ENCODE measurements at regions not wholly inside any gene's neighbourhood (a gene's known extent, or its start where the extent isn't known, plus 50 kb on each side); places are given as distances from the start of the nearest gene placed in this dataset.

DNA sequence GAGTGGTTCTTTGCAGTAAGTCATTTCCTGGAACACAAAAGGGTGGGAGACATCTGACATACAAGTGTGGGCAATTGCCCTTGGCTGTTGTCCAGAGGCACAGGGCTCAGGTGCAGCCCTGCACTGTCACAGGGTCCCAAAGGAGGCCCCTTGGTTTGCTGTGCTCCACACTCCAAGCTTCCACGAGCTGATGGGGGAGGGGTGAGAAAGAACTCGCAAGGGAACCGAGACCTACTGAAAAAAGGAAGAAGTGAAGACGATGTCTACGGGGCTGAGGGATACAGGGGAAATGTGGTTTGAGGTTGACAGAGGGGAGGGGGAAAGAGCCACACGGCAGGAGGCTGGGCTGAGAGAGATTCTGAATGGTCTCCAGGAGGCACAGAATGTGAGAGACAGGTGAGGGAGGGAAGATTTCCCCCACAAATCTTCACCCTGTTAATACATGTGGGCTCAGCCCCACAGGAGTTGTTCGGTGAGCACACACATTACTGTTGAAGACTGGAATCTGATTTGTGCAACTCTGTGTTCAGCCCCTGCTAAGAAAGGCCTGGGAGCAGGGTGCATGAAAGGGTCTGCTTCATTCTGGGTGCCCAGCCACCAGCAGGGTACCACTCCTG, 123.4 kb downstream of the LY86 start:
- no peak overlapping the region for H3K4me3 ChIP-seq (replicated peaks; ENCODE audit: low read depth, low read length)
- no peak for DNase-seq (ENCODE audit: low read depth)
- TF ChIP-seq, protein P1, sequence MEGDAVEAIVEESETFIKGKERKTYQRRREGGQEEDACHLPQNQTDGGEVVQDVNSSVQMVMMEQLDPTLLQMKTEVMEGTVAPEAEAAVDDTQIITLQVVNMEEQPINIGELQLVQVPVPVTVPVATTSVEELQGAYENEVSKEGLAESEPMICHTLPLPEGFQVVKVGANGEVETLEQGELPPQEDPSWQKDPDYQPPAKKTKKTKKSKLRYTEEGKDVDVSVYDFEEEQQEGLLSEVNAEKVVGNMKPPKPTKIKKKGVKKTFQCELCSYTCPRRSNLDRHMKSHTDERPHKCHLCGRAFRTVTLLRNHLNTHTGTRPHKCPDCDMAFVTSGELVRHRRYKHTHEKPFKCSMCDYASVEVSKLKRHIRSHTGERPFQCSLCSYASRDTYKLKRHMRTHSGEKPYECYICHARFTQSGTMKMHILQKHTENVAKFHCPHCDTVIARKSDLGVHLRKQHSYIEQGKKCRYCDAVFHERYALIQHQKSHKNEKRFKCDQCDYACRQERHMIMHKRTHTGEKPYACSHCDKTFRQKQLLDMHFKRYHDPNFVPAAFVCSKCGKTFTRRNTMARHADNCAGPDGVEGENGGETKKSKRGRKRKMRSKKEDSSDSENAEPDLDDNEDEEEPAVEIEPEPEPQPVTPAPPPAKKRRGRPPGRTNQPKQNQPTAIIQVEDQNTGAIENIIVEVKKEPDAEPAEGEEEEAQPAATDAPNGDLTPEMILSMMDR (IDR thresholded peaks at IDR 0.05; ENCODE audit: low read length, missing control alignments) = no peak

DNA sequence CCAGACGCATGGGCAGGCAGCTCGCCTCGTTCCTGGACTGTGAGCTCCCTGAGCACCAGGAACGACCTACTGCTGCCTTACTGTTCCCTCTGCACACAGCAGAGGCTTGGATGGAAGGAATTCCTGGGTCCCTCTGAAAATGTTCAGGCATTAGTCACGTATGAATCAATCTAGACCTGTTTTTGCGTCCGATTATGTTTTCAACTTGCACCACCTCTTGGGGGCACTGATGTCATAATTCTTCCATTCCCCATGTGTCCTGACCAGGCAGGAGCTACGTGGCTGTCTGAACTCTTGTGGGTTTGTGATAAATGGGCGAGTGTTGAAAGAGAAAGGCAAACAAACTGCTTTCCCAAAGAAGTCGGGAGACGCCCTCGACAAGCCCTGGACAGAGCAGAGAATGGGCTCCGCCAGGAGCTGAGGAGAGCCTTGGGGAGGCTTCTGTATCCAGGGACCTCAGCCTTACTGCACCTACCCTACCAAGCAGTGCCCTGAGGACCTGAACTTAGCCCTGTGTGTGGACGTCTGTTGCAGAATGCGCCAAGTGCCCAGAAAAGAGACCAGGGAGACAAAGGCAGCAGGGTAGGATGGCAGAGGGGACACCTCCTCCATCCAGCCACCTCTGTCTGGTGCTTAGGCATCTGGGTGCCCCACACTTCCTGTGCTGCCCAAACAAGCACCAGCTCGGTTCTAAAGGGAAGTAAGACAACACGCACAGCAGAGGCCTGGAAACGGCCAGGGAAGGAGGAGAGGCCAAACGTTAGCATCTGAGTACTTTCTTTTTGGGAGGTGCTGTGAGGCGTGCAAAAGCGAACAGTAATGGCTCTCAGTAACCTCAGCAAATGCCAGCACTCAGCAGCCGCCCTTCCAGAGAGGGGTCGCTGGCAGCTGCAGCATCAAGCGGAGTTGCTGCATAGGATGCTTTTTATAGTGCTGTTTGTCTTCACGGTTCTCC, 124.2 kb downstream of the LY86 start:
- peak; percentile 68 for DNase-seq (ENCODE audit: low read depth)
- H3K4me3 ChIP-seq (replicated peaks; ENCODE audit: low read depth, low read length) = no peak overlapping the region
- TF ChIP-seq, protein P1 (IDR thresholded peaks at IDR 0.05; ENCODE audit: low read length, missing control alignments) = no peak

DNA sequence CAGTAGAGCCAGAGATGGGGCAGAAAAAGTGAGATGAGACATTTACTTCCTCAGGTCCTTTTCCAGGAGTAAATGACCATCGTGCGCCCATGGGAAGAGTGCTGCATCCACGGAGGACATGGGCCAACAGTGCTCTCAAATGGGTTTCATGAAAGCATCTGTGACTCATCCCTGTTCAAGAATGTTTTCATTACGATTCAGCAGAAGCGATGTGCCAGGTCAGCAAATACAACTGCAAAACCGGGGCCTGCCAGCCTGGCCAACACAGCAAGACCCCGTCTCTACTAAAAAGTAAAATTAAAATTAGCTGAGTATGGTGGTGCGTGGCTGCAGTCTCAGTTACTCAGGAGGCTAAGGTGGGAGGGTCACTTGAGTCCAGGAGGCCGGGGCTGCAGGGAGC, 125.1 kb downstream of the LY86 start:
- DNase-seq (ENCODE audit: low read depth) = no peak
- no peak overlapping the region for H3K4me3 ChIP-seq (replicated peaks; ENCODE audit: low read depth, low read length)
- TF ChIP-seq, protein P1 (IDR thresholded peaks at IDR 0.05; ENCODE audit: low read length, missing control alignments) = no peak

DNA sequence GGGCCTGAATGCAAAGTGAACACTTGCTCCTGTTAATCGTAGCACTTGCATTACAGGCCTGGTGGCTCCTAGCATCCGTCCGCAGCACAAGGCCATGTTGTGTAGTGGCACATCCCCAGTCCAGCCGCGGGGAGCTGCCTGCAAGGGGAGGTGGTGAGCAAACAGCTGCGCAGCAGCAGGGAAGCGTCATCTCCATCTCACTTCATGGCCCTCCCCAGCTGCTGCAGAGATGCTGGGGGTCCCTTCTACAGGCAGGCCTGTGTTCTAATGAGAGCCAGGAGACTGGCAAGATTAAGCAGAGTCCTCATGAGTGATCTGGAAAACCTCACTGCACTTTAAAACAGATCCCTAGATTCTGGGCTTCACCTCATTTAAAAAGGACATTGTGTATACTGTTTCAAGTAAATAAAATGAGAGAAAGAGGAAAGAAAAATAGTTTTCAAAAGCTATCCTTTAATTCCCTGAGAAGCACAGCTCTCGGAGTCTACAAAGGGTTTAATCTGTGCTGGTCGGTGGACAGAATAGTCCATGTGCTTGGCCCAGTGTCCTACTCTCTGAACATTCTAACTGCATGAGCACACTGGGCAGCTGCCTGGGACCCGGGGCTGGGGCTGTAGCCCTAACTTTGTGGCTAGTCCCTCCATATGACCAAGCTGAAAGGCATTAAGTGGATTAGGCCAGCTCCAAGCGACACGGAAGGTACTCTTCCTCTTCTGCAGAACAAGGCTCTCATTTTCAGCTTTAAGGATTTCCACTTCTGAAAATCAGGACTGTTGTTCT, 125.8 kb downstream of the LY86 start:
- no peak overlapping the region for H3K4me3 ChIP-seq (replicated peaks; ENCODE audit: low read depth, low read length)
- DNase-seq (ENCODE audit: low read depth) = no peak
- TF ChIP-seq, protein P1 (IDR thresholded peaks at IDR 0.05; ENCODE audit: low read length, missing control alignments) = no peak

DNA sequence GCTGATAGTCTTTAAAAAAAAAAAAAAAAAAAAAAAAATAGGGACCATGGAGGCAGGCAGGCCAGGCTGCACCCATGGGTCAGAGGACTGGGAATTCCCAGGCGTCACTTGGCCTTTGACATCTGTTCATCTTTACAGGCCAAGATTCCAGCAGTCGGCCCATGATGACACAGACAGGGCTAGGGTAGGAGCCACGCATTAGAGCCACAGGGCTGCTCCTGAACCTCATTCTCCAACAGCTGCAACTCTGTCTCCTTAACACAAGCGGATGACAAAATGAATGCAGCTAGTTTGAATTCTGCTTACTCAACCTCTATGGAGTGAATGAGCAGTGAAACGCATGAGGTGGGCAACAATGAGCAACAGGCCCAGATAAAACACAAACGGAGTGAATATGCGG, 126.4 kb downstream of the LY86 start:
- TF ChIP-seq, protein P1 (IDR thresholded peaks at IDR 0.05; ENCODE audit: low read length, missing control alignments) = no peak
- no peak for DNase-seq (ENCODE audit: low read depth)
- H3K4me3 ChIP-seq (replicated peaks; ENCODE audit: low read depth, low read length) = no peak overlapping the region

DNA sequence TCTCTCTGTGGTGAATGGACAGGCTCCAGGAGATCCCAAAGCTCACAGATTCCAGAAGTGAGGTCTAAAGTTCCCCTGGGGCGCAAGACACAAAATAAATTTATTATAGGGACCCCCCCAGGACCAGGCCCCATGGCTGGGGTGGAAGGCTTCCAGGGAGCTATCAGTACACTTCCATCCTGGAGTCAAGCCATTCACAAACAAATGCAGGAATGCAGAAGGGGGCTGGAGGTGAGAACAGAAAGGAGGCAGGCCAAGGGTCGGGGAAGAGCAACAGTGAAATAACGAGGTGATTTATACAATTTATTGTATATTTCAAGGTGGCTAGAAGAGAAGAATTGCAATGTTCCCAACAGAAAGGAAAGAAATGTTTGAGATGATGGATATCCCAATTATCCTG, 126.9 kb downstream of the LY86 start:
- TF ChIP-seq, protein P1 (IDR thresholded peaks at IDR 0.05; ENCODE audit: low read length, missing control alignments) = no peak
- no peak for DNase-seq (ENCODE audit: low read depth)
- H3K4me3 ChIP-seq (replicated peaks; ENCODE audit: low read depth, low read length) = no peak overlapping the region

All from fibroblast of pulmonary artery (primary cell).